Fibroblast of skin of back (primary cell): ENCODE measurements at regions not wholly inside any gene's neighbourhood (a gene's known extent, or its start where the extent isn't known, plus 50 kb on each side); places are given as distances from the start of the nearest gene placed in this dataset.
"Not testable (repeated sequence)": the region's sequence is repeated elsewhere in the genome, so short reads cannot be mapped to it uniquely, and the experiment has no call there.

ENCODE experiments used
- DNase-seq: peaks from one replicate; pipeline ENCODE4 v3.0.0-alpha.2; 2013

DNA sequence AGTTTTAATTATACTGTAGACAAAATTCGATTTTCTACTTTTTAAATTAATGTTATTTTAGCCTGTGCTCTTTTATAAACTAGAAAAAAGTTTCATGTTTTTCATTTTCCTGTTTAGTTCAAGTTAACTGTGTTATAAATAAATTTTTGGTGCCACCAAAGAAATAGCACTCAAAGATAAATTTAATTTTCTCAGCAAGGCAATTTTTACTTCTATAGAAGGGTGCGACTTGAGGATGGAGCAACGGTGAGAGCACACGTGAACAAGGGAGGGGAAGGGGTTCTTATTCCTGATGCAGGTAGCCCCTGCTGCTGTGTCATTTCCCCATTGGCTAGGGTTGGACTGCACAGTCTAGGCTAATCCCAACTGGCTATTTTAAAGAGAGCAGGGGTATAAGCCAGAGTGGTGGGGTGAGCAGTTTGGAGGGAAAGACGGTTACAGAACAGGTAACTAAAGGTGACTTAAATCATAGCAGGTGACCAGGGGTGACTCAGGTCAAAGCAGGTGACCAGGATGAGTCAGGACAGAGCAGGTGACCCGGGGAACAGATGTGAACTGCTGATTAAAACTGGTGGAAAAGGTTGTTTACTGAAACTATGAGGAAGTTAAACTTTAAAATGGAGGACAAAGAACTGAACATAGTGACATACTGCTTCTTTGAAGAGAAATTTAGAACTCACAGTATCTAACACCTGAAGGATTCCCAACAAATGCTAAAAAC is 104.6 kb upstream of the GPBP1 start:
- no peak for DNase-seq

- DNase-seq = no peak
Measured at GRCh38 chr5:57072218-57072892, 101.5 kb upstream of the GPBP1 start.

- DNase-seq = peak; percentile 4
Measured at GRCh38 chr5:57082441-57083067, 91.3 kb upstream of the GPBP1 start.

- DNase-seq = no peak
Measured at GRCh38 chr5:57085306-57086081, 88.4 kb upstream of the GPBP1 start.

- DNase-seq = not testable (repeated sequence)
Measured at GRCh38 chr5:57087947-57088346, 85.9 kb upstream of the GPBP1 start.

- no peak for DNase-seq
Measured at GRCh38 chr5:57094753-57095683, 78.8 kb upstream of the GPBP1 start.

DNA sequence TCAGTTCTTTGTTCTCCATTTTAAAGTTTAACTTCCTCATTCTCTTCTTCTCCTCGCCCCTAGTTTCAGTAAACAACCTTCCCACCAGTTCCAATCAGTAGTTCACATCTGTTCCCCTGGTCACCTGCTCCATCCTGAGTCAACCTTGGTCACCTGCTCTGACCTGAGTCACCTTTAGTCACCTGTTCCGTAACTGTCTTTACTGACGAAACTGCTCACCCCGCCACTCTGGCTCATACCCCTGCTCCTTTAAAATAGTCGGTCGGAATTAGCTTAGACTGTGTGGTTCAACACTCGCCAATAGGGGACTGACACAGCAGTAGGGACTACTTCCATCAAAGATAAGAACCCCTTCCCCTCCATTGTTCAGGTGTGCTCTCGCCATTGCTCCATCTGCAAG is 76.3 kb upstream of the GPBP1 start:
- no peak for DNase-seq

GRCh38 chr5:57102189-57102904 is 71.5 kb upstream of the GPBP1 start:
- DNase-seq = no peak

DNA sequence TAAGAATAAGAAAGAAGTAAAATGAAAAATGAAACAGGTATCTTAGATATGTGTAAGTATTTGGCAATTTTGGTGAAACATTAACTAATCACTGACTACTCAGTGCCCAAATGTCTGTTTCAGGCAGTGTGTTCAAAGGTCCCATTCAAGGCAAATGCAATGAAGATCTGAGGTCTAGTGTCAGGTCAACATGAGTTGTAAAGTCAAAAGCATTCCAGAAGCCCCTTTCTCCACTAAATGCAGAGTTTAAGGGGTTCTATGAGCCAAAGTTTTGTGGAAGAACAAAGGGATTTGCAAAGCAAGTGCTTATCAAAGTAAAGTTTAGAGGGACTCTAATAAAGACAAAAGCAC is 71.0 kb upstream of the GPBP1 start:
- no peak for DNase-seq

- no peak for DNase-seq
Measured at GRCh38 chr5:57103317-57103907, 70.4 kb upstream of the GPBP1 start.

GRCh38 chr5:57106661-57107060 is 67.2 kb upstream of the GPBP1 start:
- no peak for DNase-seq

DNA sequence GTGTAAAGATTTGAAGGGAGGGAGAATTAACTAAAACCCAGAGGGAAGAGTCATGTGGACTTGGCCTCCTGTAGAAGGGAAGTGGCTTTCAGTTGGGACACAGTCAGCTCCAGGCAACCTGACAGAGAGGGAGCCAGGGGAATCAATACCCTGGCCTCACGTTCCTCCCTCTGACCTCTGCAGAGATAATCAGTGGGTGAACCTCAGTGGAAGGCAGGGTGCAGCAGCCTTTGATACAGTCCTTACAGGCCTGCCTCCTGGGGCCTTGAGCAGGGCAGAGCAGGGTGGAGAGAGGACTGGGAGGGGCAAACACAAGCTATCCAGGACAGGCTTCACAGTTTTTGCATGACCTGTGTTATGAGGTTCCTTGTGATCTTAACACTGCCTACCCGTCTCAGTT is 61.9 kb upstream of the GPBP1 start:
- no peak for DNase-seq

- no peak for DNase-seq
Measured at GRCh38 chr5:57113481-57113880, 60.4 kb upstream of the GPBP1 start.

- no peak for DNase-seq
Measured at GRCh38 chr5:57117596-57117995, 56.3 kb upstream of the GPBP1 start.

DNA sequence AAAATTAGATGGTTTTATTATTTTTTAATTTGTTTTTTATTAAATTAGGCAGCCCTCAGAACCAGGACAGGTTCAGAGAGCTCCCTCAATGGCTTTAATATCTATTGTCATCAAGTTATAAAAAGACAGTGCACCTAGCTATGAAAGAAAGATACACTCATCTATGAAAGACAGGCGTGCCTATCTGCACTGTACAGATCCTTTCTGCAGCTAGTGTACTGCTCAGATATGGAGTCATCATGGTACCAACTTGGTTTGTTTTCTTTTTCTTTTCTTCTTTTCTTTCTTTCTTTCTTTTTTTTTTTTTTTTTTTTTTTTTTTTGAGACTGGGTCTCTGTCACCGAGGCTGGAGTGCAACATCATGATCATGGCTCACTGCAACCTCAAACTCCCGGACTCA is 54.8 kb upstream of the GPBP1 start:
- no peak for DNase-seq

- no peak for DNase-seq
Measured at GRCh38 chr5:57124014-57124413, 49.8 kb upstream of the GPBP1 start.
